Stomach (tissue), 4 donors: ENCODE measurements at regions not wholly inside any gene's neighbourhood (a gene's known extent, or its start where the extent isn't known, plus 50 kb on each side); places are given as distances from the start of the nearest gene placed in this dataset.

ENCODE experiments used
- EP300 ChIP-seq: sonication (generic); formaldehyde crosslinking; IDR thresholded peaks from one replicate; pipeline ENCODE4 v1.6.1; 2017; ENCODE audit warnings: antibody characterized with exemption
- POLR2A ChIP-seq, 4 donors: fragments of 450-650 bp; IDR thresholded peaks; one replicate each; pipeline ENCODE4 v1.6.1; 2016; ENCODE audit warnings: antibody characterized with exemption in 4 of 4, control low read depth in 2 of 4, mild to moderate bottlenecking in 1 of 4, moderate library complexity in 1 of 4
- POLR2AphosphoS5 ChIP-seq, 3 donors: sonication (generic); formaldehyde crosslinking; IDR thresholded peaks; one replicate each; pipeline ENCODE4 v1.6.1; 2016; ENCODE audit warnings: antibody characterized with exemption in 3 of 3
- TF ChIP-seq, protein P1 (sequence below), 7 experiments: fragments of 450-650 bp in 4 of 7; fragments of 200-600 bp in 3 of 7; sonication (generic) in 3 of 7; IDR thresholded peaks; one replicate each; pipeline ENCODE4 v1.5.1; 2016 to 2019; ENCODE audit warnings: antibody characterized with exemption in 7 of 7, control low read depth in 2 of 7, mild to moderate bottlenecking in 1 of 7

- TF ChIP-seq POLR2A (IDR thresholded peaks at IDR 0.05): no peak
- TF ChIP-seq, protein P1, sequence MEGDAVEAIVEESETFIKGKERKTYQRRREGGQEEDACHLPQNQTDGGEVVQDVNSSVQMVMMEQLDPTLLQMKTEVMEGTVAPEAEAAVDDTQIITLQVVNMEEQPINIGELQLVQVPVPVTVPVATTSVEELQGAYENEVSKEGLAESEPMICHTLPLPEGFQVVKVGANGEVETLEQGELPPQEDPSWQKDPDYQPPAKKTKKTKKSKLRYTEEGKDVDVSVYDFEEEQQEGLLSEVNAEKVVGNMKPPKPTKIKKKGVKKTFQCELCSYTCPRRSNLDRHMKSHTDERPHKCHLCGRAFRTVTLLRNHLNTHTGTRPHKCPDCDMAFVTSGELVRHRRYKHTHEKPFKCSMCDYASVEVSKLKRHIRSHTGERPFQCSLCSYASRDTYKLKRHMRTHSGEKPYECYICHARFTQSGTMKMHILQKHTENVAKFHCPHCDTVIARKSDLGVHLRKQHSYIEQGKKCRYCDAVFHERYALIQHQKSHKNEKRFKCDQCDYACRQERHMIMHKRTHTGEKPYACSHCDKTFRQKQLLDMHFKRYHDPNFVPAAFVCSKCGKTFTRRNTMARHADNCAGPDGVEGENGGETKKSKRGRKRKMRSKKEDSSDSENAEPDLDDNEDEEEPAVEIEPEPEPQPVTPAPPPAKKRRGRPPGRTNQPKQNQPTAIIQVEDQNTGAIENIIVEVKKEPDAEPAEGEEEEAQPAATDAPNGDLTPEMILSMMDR (IDR thresholded peaks at IDR 0.05): no peak
- TF ChIP-seq POLR2AphosphoS5 (IDR thresholded peaks at IDR 0.05): no peak
- TF ChIP-seq EP300: no peak
These were observed 799.0 kb downstream of the DACH1 start for GRCh38 chr13:71068041-71068440.
